NCI-H1930 (cell line): ENCODE measurements at regions not wholly inside any gene's neighbourhood (a gene's known extent, or its start where the extent isn't known, plus 50 kb on each side); places are given as distances from the start of the nearest gene placed in this dataset.

Source experiments
- DNase-seq, 2 experiments: peaks; one replicate each; lab custom pipeline; 2025; lab: John Stamatoyannopoulos, UW

DNA sequence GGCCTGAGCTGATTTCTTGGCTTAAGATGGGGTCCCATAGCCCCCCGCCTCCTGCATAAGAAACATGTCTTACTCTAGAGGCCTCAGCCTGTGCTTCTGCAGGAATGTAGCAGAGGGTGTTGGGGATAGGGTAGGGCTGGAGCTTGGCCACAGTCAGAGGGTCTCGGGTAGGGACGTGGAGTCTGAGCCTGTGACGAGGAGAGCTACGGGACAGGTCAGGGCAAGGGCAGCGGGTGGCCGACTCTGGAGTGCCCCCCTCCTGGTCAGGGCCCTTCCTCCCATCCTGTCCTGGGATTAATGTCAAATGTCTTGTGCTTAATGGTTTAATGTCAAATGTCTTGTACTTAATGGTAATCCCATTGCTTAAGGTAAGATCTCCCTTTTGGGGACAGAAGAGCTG lies 130.4 kb downstream of the GLI2 start:
- DNase-seq, result no peak

GRCh38 chr2:120866483-120867140 lies 130.9 kb downstream of the GLI2 start:
- DNase-seq, result no peak

DNA sequence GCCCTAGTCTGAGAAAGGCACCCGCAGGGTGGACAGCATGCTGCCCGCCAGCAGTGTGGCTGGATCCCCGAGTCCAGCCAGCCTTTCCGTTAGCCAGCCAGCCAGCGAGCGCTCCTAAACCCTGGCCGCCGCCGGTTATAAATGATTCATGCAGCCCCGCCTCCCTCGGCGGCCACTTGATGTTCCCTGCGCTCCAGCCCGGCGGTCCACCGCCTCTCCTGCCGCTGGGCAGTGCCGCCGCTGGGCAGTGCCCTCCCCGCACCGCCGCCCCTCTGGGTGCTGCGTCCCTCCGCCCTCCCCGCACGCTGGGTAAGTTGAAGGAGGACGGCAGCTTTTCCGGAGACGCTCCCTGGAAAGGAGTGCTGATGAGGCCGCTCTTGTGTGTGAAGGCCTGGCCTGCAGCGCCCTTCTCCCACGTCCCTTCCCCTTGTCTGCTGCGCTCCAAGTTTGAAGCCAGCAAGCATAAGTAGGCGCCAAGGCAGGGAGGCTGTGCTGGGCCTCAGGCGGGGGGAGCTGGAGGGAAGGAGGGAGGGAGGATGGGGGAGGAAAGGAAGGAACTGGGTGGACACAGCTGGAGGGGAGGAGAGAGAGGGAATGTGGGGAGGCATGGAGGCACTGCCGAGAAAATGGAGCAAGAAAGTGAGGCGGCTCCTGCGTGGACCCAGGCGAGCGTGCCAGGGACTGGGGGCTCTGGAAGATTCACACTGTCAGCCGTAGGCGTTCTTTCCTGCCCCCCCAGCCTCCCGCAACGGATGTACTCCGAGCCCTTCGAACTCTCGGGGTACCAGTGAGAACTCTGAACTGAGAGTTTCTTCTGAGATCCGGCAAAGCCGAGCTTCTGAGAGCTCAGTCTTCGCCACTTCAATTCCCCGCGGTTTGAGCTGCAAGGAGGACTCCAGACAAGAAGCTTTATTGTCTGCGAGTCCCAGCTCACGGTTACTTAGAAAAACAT lies 131.9 kb downstream of the GLI2 start:
- no peak for DNase-seq

DNA sequence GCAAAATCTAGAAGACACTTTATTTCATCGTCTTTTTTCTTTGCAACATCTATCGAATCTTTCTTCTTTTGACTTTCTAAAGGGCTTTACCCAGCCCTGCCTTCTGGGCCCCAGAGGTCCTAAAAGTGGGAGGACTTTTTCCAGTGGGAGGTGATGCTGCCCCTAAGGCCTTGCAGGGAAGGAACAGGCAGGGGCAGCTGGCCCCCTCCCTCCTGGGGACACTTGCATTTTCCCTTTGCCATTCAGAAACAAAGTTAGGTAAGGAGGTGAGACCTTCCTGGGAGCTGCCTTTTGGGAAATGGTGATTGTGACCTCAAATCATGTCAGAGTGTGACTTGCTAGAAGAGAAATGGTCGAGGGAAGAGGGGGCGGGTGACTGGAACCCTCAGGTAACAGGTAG lies 132.7 kb downstream of the GLI2 start:
- no peak for DNase-seq

GRCh38 chr2:120869036-120869729 lies 133.5 kb downstream of the GLI2 start:
- no peak for DNase-seq

DNA sequence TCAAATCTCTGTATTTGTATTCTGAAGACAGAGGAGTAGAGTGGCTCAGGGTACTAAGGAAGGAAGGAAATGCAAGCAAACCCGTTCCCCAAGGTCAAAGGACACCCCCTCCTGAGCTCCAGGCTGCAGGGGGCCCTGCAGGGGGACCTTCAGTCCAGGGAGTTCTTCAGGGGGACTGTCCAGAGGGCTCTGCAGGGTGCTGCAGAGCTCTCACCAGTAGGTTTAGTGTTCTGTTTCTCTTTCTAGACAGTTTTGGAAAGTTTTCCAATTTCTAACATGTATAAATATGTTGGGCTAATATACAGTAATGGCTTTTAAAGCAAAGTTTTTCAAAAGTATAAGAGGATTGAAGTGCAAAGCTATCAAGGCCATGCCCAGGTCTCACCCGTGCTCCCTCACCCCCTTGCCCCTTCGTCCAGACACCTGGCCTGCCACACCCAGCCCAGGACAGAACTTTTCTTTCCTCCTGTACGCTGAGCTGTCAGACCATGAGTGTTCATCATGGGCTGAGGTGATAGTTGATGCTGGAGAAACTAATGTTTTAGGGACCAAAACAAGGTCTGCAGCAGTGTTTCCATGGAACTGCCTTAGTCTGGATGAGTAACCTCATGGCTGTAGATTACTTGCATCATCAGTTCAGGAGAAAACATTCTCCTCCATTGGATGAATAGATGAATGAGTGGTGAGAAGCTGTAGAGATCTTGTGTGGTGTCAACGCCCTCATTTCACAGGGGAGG lies 134.2 kb downstream of the GLI2 start:
- no peak for DNase-seq

DNA sequence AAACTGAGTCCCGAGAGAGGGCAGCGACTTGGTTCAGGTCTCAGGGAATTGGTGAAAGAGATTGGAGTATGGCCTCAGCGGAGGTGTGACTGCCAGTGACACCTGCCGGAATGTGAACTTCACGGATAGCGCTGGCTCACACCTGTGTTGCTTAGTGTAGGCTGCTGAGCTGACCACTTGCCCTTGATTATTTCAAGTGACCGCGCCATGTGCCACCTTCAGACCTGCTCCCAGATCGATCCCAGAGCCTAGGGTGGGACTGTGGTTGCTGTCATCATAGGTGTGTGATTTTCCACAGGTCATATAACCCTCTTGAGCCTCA lies 134.8 kb downstream of the GLI2 start:
- no peak for DNase-seq

DNA sequence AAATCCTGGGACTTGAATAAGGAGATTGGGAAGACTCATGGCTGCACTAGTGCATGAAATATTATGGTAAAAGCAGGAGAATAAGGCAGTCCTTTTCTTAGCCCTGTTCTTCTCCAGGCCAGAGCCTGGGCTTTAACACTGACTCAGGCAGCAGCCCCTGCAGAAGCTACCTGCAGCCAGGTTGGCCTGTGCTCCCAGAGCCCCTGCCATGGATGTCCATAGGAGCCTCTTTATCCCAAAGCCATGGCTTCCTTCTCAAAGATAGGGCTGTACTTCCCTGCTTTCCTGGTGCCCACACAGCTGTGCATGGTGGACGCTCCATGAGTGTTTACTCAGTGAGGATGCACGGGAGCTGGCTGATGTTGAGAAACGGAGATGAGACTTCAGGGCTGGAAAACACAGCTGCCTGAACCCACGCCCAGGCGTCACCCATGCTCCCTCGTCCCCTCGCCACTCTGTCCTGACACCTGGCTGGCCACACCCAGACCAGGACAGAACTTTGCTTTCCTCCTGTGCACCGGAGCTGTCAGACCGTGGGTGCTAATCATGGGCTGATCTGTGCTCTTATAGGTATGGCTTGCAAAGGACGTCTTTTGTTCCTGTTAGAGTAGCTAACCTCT lies 135.5 kb downstream of the GLI2 start:
- no peak for DNase-seq

DNA sequence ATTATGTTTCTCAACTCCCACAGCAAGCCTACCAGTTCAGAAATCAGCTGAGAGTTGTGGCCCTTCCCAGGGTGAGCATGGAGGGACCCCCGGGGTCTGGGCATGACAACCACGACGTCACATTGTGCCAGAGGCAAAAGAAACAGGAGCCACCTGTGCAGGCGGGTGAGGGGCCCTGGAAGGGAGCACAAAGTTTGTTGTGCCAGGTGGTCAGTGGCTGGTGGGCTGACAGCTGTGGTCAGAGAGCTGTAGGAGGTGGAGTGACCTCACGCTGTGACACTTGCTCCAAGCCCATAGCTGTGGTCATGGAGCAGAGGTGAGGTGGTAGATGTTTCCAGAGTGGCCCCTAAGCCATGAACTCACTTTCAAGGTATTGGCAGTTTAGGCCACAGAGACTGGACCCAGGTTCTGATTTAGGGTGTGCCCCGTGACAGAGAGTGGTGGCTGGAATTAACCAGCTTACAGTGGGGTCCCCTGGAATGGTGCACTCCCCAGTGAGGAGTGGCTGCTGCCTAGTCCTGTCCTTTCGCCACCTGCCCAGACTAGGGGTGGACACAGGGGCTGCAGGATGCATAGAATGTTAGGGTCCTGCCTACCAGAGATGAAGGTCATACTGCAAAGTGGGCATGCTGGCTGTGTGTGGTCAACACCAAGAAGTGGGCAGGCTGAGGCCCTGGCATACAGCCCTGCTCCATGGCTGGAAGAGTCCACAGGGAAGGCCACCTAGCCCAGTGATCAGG lies 136.4 kb downstream of the GLI2 start:
- DNase-seq, result no peak

GRCh38 chr2:120873958-120874887 lies 138.6 kb downstream of the GLI2 start:
- DNase-seq, result no peak

- DNase-seq, result no peak
Observed at GRCh38 chr2:120874888-120875275, 139.2 kb downstream of the GLI2 start.

DNA sequence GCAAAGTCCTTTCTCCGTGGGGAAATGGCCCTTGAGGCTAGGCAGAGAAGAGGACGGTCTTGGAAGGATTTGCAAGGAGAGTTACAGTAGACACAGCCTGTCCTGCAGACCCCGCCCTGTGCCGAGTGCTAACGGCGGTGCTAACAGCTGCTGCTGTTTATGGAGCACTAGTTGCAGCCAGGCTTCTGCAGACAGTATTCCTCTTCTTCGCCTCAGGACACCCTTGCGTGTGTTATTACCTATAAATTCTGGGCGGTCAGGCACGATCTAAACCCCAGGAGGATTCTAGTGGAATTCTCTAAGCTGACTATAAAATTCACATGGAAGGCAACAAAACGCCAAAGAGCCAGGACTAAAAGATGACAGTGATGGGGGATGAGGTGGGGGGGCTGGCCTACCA lies 139.8 kb downstream of the GLI2 start:
- DNase-seq, result no peak

- DNase-seq, result no peak
Observed at GRCh38 chr2:120876526-120877280, 141.0 kb downstream of the GLI2 start.

GRCh38 chr2:120877409-120877808 lies 141.7 kb downstream of the GLI2 start:
- DNase-seq, result no peak

DNA sequence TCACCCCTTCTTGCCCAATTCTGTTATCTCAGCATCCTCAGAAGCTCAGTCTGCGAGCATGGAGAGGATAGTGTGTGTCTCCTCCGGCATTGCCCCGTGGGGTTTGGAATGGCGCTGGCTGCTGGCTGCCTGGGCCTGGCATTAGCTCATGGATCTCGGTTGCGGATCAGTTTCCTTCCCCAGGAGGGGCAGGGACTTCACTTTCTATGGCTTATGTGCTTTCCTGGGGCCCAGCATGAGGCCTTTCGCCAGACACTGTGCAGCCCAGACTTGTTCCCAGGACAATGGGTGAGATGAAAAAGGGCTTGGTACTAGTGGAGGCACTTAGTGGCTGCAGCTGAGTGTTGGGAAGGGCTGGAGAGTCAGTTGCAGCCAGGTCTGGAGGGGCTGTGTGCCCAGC lies 143.3 kb downstream of the GLI2 start:
- no peak for DNase-seq

- no peak for DNase-seq
Observed at GRCh38 chr2:120879431-120880295, 144.0 kb downstream of the GLI2 start.

- no peak for DNase-seq
Observed at GRCh38 chr2:120880381-120880780, 144.7 kb downstream of the GLI2 start.
